ENCODE measurements at regions not wholly inside any gene's neighbourhood (a gene's known extent, or its start where the extent isn't known, plus 50 kb on each side); places are given as distances from the start of the nearest gene placed in this dataset.

DNA sequence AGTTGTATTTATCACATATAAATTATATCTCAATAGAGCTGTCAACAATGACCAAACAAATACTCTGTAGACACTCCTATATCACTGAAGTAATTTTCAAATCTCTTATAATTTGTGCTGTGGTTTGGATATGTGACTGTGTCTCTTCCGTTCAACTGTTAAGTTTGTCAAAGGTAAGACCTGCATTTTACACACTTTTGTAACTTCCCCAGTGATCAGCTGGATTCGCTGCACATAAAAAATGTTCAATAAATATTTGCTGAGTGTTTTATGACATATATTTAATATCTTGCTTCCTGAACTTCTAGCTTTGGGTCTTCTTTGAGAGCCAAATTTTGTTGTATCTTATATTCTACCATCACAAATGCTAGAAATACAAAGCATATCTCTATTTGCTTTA is 57.3 kb upstream of the ROCK1 start:
- TF ChIP-seq, protein P1, sequence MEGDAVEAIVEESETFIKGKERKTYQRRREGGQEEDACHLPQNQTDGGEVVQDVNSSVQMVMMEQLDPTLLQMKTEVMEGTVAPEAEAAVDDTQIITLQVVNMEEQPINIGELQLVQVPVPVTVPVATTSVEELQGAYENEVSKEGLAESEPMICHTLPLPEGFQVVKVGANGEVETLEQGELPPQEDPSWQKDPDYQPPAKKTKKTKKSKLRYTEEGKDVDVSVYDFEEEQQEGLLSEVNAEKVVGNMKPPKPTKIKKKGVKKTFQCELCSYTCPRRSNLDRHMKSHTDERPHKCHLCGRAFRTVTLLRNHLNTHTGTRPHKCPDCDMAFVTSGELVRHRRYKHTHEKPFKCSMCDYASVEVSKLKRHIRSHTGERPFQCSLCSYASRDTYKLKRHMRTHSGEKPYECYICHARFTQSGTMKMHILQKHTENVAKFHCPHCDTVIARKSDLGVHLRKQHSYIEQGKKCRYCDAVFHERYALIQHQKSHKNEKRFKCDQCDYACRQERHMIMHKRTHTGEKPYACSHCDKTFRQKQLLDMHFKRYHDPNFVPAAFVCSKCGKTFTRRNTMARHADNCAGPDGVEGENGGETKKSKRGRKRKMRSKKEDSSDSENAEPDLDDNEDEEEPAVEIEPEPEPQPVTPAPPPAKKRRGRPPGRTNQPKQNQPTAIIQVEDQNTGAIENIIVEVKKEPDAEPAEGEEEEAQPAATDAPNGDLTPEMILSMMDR (IDR thresholded peaks at IDR 0.05; ENCODE audit: insufficient read depth, low read length) = no peak
- TF ChIP-seq GABPA (IDR thresholded peaks at IDR 0.05; ENCODE audit: low read depth) (no peak), POLR2AphosphoS5 (IDR thresholded peaks at IDR 0.05; ENCODE audit: low read depth) (no peak), SPI1 (IDR thresholded peaks at IDR 0.05; ENCODE audit: borderline replicate concordance, low read depth) (no peak)
- TF ChIP-seq, protein P2, sequence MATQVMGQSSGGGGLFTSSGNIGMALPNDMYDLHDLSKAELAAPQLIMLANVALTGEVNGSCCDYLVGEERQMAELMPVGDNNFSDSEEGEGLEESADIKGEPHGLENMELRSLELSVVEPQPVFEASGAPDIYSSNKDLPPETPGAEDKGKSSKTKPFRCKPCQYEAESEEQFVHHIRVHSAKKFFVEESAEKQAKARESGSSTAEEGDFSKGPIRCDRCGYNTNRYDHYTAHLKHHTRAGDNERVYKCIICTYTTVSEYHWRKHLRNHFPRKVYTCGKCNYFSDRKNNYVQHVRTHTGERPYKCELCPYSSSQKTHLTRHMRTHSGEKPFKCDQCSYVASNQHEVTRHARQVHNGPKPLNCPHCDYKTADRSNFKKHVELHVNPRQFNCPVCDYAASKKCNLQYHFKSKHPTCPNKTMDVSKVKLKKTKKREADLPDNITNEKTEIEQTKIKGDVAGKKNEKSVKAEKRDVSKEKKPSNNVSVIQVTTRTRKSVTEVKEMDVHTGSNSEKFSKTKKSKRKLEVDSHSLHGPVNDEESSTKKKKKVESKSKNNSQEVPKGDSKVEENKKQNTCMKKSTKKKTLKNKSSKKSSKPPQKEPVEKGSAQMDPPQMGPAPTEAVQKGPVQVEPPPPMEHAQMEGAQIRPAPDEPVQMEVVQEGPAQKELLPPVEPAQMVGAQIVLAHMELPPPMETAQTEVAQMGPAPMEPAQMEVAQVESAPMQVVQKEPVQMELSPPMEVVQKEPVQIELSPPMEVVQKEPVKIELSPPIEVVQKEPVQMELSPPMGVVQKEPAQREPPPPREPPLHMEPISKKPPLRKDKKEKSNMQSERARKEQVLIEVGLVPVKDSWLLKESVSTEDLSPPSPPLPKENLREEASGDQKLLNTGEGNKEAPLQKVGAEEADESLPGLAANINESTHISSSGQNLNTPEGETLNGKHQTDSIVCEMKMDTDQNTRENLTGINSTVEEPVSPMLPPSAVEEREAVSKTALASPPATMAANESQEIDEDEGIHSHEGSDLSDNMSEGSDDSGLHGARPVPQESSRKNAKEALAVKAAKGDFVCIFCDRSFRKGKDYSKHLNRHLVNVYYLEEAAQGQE (IDR thresholded peaks at IDR 0.05; ENCODE audit: insufficient replicate concordance, low read depth) = no peak
